ENCODE measurements at regions not wholly inside any gene's neighbourhood (a gene's known extent, or its start where the extent isn't known, plus 50 kb on each side); places are given as distances from the start of the nearest gene placed in this dataset.

GRCh38 chr12:105721051-105721825 lies 390.7 kb downstream of the C12orf75 start:
- no peak for DNase-seq

DNA sequence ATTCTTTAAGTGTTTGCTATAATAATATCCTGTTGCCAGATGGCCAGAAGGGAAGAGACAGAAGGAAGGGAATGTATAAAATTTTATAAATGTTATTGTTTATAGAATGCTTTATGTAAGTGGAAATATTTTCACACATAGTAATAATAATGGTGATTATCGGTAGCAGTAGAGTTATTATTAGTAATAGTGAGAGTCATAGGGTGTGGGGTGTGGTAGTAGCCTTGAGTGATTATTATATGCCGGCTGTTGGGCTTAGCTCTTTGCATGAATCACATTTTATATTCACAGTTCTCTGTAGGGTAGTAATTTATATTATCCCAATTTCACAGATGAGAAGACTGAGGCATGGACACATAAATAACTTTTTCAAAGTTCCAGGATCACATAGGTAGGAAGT lies 391.4 kb downstream of the C12orf75 start:
- DNase-seq: no peak

GRCh38 chr12:105723066-105723465 lies 392.6 kb downstream of the C12orf75 start:
- DNase-seq: no peak

- DNase-seq: no peak
Measured at GRCh38 chr12:105723494-105723893, 393.0 kb downstream of the C12orf75 start.

DNA sequence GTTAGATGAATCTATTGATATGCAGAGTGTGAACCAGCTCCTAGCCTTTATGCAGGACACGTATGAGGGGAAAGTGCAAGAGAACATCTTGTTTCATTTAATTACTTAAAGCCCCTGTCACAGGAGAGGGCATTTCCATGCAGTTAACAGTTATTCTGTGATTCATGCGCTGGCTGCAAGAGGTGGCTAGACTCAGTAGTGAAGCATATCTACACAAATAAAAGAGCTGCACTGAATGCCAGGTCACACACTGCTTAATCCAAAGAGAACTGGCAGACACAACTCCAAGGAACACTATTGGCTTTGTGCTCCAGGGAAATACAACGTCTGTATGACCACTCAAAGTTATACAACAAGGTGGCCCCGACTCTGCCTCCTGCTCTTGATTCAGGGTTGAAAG lies 394.1 kb downstream of the C12orf75 start:
- DNase-seq: no peak

GRCh38 chr12:105725054-105725453 lies 394.6 kb downstream of the C12orf75 start:
- no peak for DNase-seq

GRCh38 chr12:105729181-105729771 lies 398.8 kb downstream of the C12orf75 start:
- no peak for DNase-seq

- DNase-seq: no peak
Measured at GRCh38 chr12:105729926-105730325, 399.4 kb downstream of the C12orf75 start.

DNA sequence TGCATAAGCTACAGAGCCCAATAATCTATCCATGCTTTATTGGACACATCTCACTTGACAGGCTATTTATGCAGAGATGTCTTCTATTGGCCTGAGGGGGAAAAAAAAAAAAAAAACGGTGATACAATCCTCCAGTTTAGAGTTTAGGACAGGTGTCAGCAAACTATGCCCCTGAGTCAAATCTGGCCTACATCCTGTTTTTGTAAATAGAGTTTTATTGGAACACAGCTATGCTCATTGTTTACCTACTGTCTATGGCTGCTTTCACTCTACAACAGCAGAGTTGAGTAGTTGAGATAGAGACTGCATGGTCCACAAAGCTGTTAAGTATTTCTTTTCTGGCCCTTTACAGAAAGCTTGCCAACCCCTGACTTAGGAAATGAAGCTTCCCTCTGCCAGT lies 403.1 kb downstream of the C12orf75 start:
- no peak for DNase-seq

DNA sequence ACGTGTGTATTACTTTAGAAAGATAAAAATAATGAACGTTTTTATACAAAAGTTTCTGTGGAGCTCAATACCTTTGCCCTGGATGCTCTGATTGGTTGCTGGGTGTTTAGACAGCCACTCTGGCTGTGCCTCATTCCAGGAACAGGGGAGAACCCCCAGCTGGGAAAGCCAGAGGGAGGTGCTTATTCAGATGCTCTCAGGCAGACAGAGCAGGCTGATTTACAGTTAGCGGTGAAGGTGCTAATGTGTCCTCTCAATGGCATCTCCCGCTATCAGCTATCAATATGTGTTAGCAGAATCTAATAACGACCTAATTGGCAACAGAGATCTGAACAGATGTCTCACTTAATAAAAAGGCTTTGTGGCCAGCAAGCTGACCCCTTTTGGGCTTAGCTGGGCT lies 402.3 kb downstream of the NUAK1 start:
- DNase-seq: no peak

GRCh38 chr12:105738051-105738450 lies 400.7 kb downstream of the NUAK1 start:
- DNase-seq: no peak

DNA sequence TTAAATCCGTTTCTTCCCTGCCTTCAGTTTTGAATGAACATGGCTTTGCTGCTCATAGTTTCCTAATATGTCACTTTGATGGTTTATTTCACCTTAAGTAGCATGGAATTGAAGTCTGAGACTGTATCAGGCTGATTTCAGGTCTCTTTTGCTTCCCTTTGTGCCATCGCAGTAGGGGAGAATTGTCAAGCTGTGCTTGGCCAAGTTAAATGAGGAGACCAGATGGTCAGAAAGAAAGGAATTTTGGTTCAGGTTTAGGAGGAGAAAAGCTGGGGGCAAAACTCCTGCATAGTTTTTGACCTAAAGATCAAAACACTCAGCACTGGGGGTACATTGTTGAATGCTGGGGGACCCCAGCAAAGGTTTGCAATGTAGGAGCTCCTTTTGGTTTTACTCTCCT lies 398.4 kb downstream of the NUAK1 start:
- no peak for DNase-seq

GRCh38 chr12:105740970-105741725 lies 397.6 kb downstream of the NUAK1 start:
- DNase-seq: no peak

- DNase-seq: no peak
Measured at GRCh38 chr12:105741786-105742566, 396.8 kb downstream of the NUAK1 start.

GRCh38 chr12:105742567-105742874 lies 396.2 kb downstream of the NUAK1 start:
- no peak for DNase-seq

- no peak for DNase-seq
Measured at GRCh38 chr12:105744371-105745058, 394.2 kb downstream of the NUAK1 start.

- DNase-seq: no peak
Measured at GRCh38 chr12:105745811-105746210, 392.9 kb downstream of the NUAK1 start.

DNA sequence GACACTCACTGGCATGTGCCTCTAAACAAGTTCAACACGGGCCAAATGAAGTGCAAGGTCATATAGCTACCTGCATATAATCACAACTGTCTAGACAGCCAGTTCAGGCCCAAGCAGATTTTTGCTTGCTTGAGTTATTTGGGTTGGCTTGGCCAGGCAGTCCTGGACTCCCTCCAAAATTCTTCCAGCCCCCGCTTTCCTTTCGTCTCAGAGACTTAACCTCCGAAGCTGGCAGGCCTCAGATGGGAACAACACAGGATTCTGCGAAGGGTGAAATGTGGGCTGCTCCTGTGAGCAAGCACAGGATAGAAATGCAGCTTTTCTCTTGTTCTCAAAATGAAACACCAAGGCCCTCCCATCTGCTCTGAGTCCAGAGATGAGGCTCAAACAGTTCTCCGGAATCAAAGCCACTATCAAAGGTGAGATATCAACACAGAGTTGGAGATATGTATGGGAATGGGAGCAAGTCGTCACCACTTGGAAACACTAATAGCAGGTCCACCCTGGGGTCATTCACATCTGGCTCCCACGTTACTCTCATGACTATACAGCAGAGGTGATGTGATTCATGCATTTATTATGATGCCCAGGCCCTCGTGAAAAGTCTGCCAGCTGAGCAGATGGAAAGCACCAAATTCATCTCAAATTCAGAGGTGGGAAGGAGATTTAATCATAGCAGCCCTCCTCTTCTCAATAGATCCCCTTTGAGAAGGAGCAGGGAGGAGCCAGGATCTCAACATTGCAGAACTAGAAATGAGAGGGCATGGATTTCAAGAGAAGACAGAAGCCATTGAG lies 389.8 kb downstream of the NUAK1 start:
- DNase-seq: no peak

- no peak for DNase-seq
Measured at GRCh38 chr12:105750096-105750495, 388.7 kb downstream of the NUAK1 start.

DNA sequence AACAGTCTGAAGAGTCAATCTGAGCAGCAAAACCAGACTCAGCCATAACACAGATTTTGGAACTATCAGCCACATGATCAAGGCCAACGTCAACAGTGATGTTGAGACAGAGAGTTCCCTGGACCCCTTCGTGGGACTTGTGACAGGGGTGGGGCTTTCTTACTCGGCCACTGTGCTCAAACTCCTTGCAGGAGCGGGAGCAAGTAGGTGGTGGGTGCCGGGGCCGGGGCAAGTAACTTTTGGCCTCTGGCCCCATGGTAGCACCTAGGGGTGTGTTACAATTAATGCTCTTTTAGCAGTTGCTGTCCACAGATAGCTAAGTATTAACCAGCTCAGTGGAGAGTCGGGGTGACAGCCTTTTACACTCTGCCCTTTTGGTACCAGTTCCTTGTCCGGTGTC lies 384.4 kb downstream of the NUAK1 start:
- no peak for DNase-seq

DNA sequence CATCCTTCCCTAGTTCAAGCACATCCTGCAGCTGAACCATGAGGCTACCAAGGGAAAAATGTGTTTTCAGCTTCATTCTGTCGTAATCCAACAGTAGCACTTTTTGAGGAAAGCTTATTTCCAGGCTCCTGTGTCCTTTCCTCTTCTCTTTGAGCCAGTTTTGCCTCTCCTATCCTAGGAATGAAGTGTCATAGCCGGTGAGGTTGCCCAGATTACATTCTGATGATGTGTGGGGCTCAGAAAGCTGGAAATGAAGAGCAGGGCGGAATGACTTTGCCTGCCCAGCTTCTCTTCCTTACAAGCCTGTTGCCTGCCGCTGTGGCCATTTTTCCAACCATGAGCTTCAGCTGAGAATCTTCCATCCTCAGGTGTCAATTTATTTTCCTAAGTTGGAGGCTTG lies 381.8 kb downstream of the NUAK1 start:
- no peak for DNase-seq

- DNase-seq: no peak
Measured at GRCh38 chr12:105759149-105759548, 379.6 kb downstream of the NUAK1 start.
